Body of pancreas (tissue), 4 donors: ENCODE measurements at regions not wholly inside any gene's neighbourhood (a gene's known extent, or its start where the extent isn't known, plus 50 kb on each side); places are given as distances from the start of the nearest gene placed in this dataset.

ENCODE experiments used
- POLR2A ChIP-seq, 3 donors: fragments of 450-650 bp; IDR thresholded peaks; one replicate each; pipeline ENCODE4 v1.6.1; 2016; ENCODE audit warnings: antibody characterized with exemption in 3 of 3, mild to moderate bottlenecking in 2 of 3
- TF ChIP-seq, protein P1 (sequence below), 7 experiments: fragments of 450-650 bp in 4 of 7; fragments of 200-600 bp in 3 of 7; sonication (generic) in 3 of 7; IDR thresholded peaks; one replicate each; pipeline ENCODE4 v1.5.1; 2016 to 2019; ENCODE audit warnings: antibody characterized with exemption in 7 of 7

- TF ChIP-seq POLR2A (IDR thresholded peaks at IDR 0.05): no peak
- TF ChIP-seq, protein P1, sequence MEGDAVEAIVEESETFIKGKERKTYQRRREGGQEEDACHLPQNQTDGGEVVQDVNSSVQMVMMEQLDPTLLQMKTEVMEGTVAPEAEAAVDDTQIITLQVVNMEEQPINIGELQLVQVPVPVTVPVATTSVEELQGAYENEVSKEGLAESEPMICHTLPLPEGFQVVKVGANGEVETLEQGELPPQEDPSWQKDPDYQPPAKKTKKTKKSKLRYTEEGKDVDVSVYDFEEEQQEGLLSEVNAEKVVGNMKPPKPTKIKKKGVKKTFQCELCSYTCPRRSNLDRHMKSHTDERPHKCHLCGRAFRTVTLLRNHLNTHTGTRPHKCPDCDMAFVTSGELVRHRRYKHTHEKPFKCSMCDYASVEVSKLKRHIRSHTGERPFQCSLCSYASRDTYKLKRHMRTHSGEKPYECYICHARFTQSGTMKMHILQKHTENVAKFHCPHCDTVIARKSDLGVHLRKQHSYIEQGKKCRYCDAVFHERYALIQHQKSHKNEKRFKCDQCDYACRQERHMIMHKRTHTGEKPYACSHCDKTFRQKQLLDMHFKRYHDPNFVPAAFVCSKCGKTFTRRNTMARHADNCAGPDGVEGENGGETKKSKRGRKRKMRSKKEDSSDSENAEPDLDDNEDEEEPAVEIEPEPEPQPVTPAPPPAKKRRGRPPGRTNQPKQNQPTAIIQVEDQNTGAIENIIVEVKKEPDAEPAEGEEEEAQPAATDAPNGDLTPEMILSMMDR (IDR thresholded peaks at IDR 0.05): no peak
Observed at GRCh38 chr10:107230887-107231286, 66.4 kb upstream of the SORCS1 start.
